H1 (cell line): ENCODE measurements at regions not wholly inside any gene's neighbourhood (a gene's known extent, or its start where the extent isn't known, plus 50 kb on each side); places are given as distances from the start of the nearest gene placed in this dataset.

Experiments used
- CTCF ChIA-PET: fragments of 300-600 bp; sonication (Branson Sonifier 250); formaldehyde crosslinking; loops from one replicate; lab custom pipeline; 2021; ENCODE audit not compliant: partially characterized antibody; lab: Charles Lee
- POLR2A ChIA-PET: fragments of 300-600 bp; sonication (Branson Sonifier 250); formaldehyde crosslinking; loops from one replicate; lab custom pipeline; 2021; ENCODE audit warnings: inconsistent platforms; ENCODE audit not compliant: partially characterized antibody; lab: Charles Lee
- DNase-seq, 2 experiments: peaks; one replicate each; pipeline versions ENCODE4 v3.0.0 to v3.0.0-alpha.2; 2010 to 2022; ENCODE audit warnings: low spot score in 2 of 2, low read depth in 1 of 2, mixed read lengths in 1 of 2
- FAIRE-seq: peaks from 2 replicates; lab custom pipeline; 2011; peaks lifted over from hg19 to GRCh38; lab: Jason Lieb, UNC
- H2AFZ ChIP-seq: 2 replicates; pipeline ENCODE4 v1.8.1; 2012; ENCODE audit warnings: low read length, inconsistent platforms
- H2AK5ac ChIP-seq: 2 replicates; pipeline ENCODE4 v1.6.1; 2013; ENCODE audit warnings: low read depth, low read length
- H2BK120ac ChIP-seq: replicated peaks from 2 replicates; pipeline ENCODE3; 2013; ENCODE audit warnings: low read depth, low read length, inconsistent platforms
- H2BK12ac ChIP-seq: 2 replicates; pipeline ENCODE4 v1.6.1; 2013; ENCODE audit warnings: low read depth, low read length
- H2BK15ac ChIP-seq: 2 replicates; pipeline ENCODE4 v1.6.1; 2013; ENCODE audit warnings: low read length
- H2BK20ac ChIP-seq: 2 replicates; pipeline ENCODE4 v1.6.1; 2013; ENCODE audit warnings: low read length
- H2BK5ac ChIP-seq: 2 replicates; pipeline ENCODE4 v1.6.1; 2013; ENCODE audit warnings: low read depth, low read length
- H3K14ac ChIP-seq: 2 replicates; pipeline ENCODE4 v1.6.1; 2013; ENCODE audit warnings: inconsistent platforms; ENCODE audit not compliant: insufficient read length
- H3K18ac ChIP-seq: 2 replicates; pipeline ENCODE4 v1.6.1; 2013; ENCODE audit warnings: low read length; ENCODE audit errors: extremely low read depth
- H3K23ac ChIP-seq: 2 replicates; pipeline ENCODE4 v1.6.1; 2013; ENCODE audit warnings: inconsistent platforms; ENCODE audit not compliant: insufficient read length
- H3K23me2 ChIP-seq: 2 replicates; pipeline ENCODE4 v1.6.1; 2013; ENCODE audit warnings: low read depth, low read length
- H3K27ac ChIP-seq: 2 replicates; pipeline ENCODE4 v1.6.1; 2011; ENCODE audit warnings: low read depth, low read length, inconsistent platforms
- H3K27me3 ChIP-seq, 4 experiments: replicated peaks in 1 of 4; 1 replicate in 1 of 4; 2 replicates in 3 of 4; pipeline versions ENCODE4 v1.6.1 to v1.8.1; 2011 to 2013; ENCODE audit warnings: low read length in 3 of 4, mild to moderate bottlenecking in 3 of 4, inconsistent platforms in 2 of 4, mixed read lengths in 2 of 4, moderate library complexity in 1 of 4; ENCODE audit not compliant: control insufficient read depth in 3 of 4, insufficient read depth in 3 of 4; ENCODE audit errors: extremely low read depth in 1 of 4
- H3K36me3 ChIP-seq, 4 experiments: 2 replicates each; pipeline versions ENCODE4 v1.6.1 to v1.8.1; 2011 to 2013; ENCODE audit warnings: mild to moderate bottlenecking in 4 of 4, low read length in 3 of 4, moderate library complexity in 2 of 4, control low read depth in 1 of 4, inconsistent platforms in 1 of 4; ENCODE audit not compliant: insufficient read depth in 4 of 4, control insufficient read depth in 2 of 4
- H3K4ac ChIP-seq: replicated peaks from 2 replicates; pipeline ENCODE3; 2013; ENCODE audit warnings: low read length, low read depth, mixed read lengths, inconsistent platforms; ENCODE audit not compliant: insufficient read length
- H3K4me1 ChIP-seq, 4 experiments: replicated peaks in 1 of 4; 1 replicate in 1 of 4; 2 replicates in 3 of 4; pipeline versions ENCODE4 v1.6.1 to v1.8.1; 2011 to 2013; ENCODE audit warnings: low read length in 3 of 4, inconsistent platforms in 2 of 4, mixed read lengths in 1 of 4; ENCODE audit not compliant: insufficient read depth in 4 of 4, control insufficient read depth in 3 of 4
- H3K4me2 ChIP-seq, 2 experiments: 2 replicates each; pipeline versions ENCODE4 v1.6.1 to v1.8.1; 2011 to 2013; ENCODE audit warnings: low read depth in 2 of 2, low read length in 2 of 2, control low read depth in 1 of 2, inconsistent platforms in 1 of 2, mild to moderate bottlenecking in 1 of 2; ENCODE audit not compliant: insufficient read depth in 1 of 2
- H3K4me3 ChIP-seq, 4 experiments: fragments of 200-600, 300-600 bp in 1 of 4; sonication (generic), shearing (Covaris generic), sonication (Bioruptor Twin) in 1 of 4; 2 replicates each; pipeline versions ENCODE4 v1.5.1 to v1.8.1; 2011 to 2016; ENCODE audit warnings: low read length in 4 of 4, low read depth in 3 of 4, control low read depth in 2 of 4, inconsistent platforms in 2 of 4, mild to moderate bottlenecking in 2 of 4, mixed read lengths in 1 of 4, moderate library complexity in 1 of 4; ENCODE audit not compliant: insufficient read depth in 2 of 4; ENCODE audit errors: extremely low read depth in 1 of 4
- H3K56ac ChIP-seq: replicated peaks from 2 replicates; pipeline ENCODE3; 2013; ENCODE audit warnings: low read depth, mild to moderate bottlenecking, mixed read lengths, low read length, inconsistent platforms; ENCODE audit not compliant: insufficient read length
- H3K79me1 ChIP-seq: 2 replicates; pipeline ENCODE4 v1.6.1; 2013; ENCODE audit warnings: low read depth, low read length, control low read depth
- H3K79me2 ChIP-seq, 2 experiments: 2 replicates each; pipeline versions ENCODE4 v1.6.1 to v1.8.1; 2012 to 2013; ENCODE audit warnings: low read length in 2 of 2, mild to moderate bottlenecking in 2 of 2, inconsistent platforms in 1 of 2; ENCODE audit not compliant: insufficient read depth in 2 of 2, control insufficient read depth in 1 of 2
- H3K9ac ChIP-seq, 4 experiments: replicated peaks in 1 of 4; 1 replicate in 1 of 4; 2 replicates in 3 of 4; pipeline versions ENCODE4 v1.6.1 to v1.8.1; 2011 to 2013; ENCODE audit warnings: low read depth in 3 of 4, low read length in 3 of 4, control low read depth in 2 of 4, mild to moderate bottlenecking in 2 of 4, moderate library complexity in 2 of 4, inconsistent platforms in 1 of 4; ENCODE audit errors: extremely low read depth in 1 of 4
- H3K9me3 ChIP-seq, 2 experiments: 2 replicates each; pipeline versions ENCODE4 v1.6.1 to v1.8.1; 2012 to 2013; ENCODE audit warnings: mild to moderate bottlenecking in 2 of 2, moderate library complexity in 2 of 2, control low read depth in 1 of 2, inconsistent platforms in 1 of 2, low read depth in 1 of 2, low read length in 1 of 2, mixed read lengths in 1 of 2; ENCODE audit not compliant: insufficient read depth in 2 of 2
- H4K20me1 ChIP-seq, 2 experiments: replicated peaks in 1 of 2; 2 replicates each; pipeline versions ENCODE3 to v1.8.1; 2011 to 2013; ENCODE audit warnings: inconsistent platforms in 2 of 2, low read length in 2 of 2, mild to moderate bottlenecking in 1 of 2; ENCODE audit not compliant: insufficient read depth in 2 of 2, control insufficient read depth in 1 of 2
- H4K5ac ChIP-seq: 2 replicates; pipeline ENCODE4 v1.6.1; 2013; ENCODE audit warnings: low read length, low read depth, mixed read lengths, inconsistent platforms; ENCODE audit not compliant: insufficient read length
- H4K8ac ChIP-seq: 2 replicates; pipeline ENCODE4 v1.8.0; 2013; ENCODE audit warnings: mild to moderate bottlenecking, moderate library complexity, low read length, inconsistent platforms; ENCODE audit not compliant: insufficient read depth; ENCODE audit errors: extremely low read depth
- H4K91ac ChIP-seq: replicated peaks from 2 replicates; pipeline ENCODE3; 2013; ENCODE audit warnings: low read length, mixed read lengths, inconsistent platforms; ENCODE audit not compliant: insufficient read length
- ATF3 ChIP-seq: IDR thresholded peaks from 2 replicates; pipeline ENCODE4 v1.6.1; 2011; ENCODE audit warnings: low read depth, mild to moderate bottlenecking, low read length; ENCODE audit not compliant: insufficient read depth
- BACH1 ChIP-seq: IDR thresholded peaks from 2 replicates; pipeline ENCODE4 v1.6.1; 2012; ENCODE audit warnings: low read length, improper control_type of control experiment
- CTCF ChIP-seq, 3 experiments: IDR thresholded peaks; 1 replicate in 2 of 3; 2 replicates in 1 of 3; pipeline versions ENCODE4 v1.5.1 to v1.6.1; 2011; ENCODE audit warnings: low read length in 3 of 3, mild to moderate bottlenecking in 3 of 3, inconsistent platforms in 2 of 3, low read depth in 1 of 3, moderate library complexity in 1 of 3; ENCODE audit not compliant: insufficient read depth in 1 of 3; ENCODE audit errors: control extremely low read depth in 1 of 3
- KDM1A ChIP-seq: fragments of 200-600, 300-600 bp; sonication (generic); IDR thresholded peaks from 2 replicates; pipeline ENCODE4 v1.7.1; 2016; ENCODE audit warnings: mild to moderate bottlenecking, low read length, borderline replicate concordance
- KDM4A ChIP-seq: IDR thresholded peaks from one replicate; pipeline ENCODE4 v1.7.1; 2012; ENCODE audit warnings: low read depth, mild to moderate bottlenecking, moderate library complexity, low read length, inconsistent platforms; ENCODE audit not compliant: severe bottlenecking
- PHF8 ChIP-seq: fragments of 200-600 bp; sonication (generic); conservative IDR thresholded peaks from 2 replicates; pipeline ENCODE4 v1.7.1; 2012; ENCODE audit warnings: low read depth, mild to moderate bottlenecking, inconsistent platforms, low read length, moderate library complexity
- RBBP5 ChIP-seq: IDR thresholded peaks from 2 replicates; pipeline ENCODE4 v1.7.1; 2012; ENCODE audit warnings: low read depth, mild to moderate bottlenecking, inconsistent platforms, low read length, moderate library complexity, borderline replicate concordance
- RFX5 ChIP-seq: IDR thresholded peaks from 2 replicates; pipeline ENCODE4 v1.6.1; 2011; ENCODE audit warnings: low read depth, low read length, improper control_type of control experiment, borderline replicate concordance
- SIN3A ChIP-seq, 2 experiments: IDR thresholded peaks in 1 of 2; conservative IDR thresholded peaks in 1 of 2; 2 replicates each; pipeline ENCODE4 v1.6.1; 2011 to 2012; ENCODE audit warnings: low read length in 2 of 2, improper control_type of control experiment in 1 of 2, low read depth in 1 of 2, mild to moderate bottlenecking in 1 of 2
- SRF ChIP-seq: IDR thresholded peaks from 2 replicates; pipeline ENCODE4 v1.6.1; 2011; ENCODE audit warnings: mild to moderate bottlenecking, low read depth, low read length, moderate library complexity
- ZNF274 ChIP-seq: IDR thresholded peaks from 2 replicates; pipeline ENCODE4 v1.7.0; 2012; ENCODE audit warnings: low read length, borderline replicate concordance; ENCODE audit errors: extremely low read depth
- WGBS, 2 experiments: shearing (Covaris generic) in 1 of 2; methylation state at CpG; one replicate each; pipeline versions ENCODE4 v1.1.6 to v1.1.7; 2013 to 2015; ENCODE audit warnings: low lambda C conversion rate in 2 of 2, mixed read lengths in 2 of 2, inconsistent platforms in 1 of 2, low coverage in 1 of 2, missing lambda C conversion rate in 1 of 2; ENCODE audit not compliant: insufficient replicate concordance in 2 of 2, insufficient coverage in 1 of 2, insufficient read length in 1 of 2; ENCODE audit errors: extremely low coverage in 1 of 2, missing lambda C conversion rate in 1 of 2; 5-methylcytosine and 5-hydroxymethylcytosine counted together

- H3K4me3 ChIP-seq = no peak overlapping the region
- TF ChIP-seq CTCF (IDR thresholded peaks at IDR 0.05; ENCODE audit: control extremely low read depth in 1 of 3, insufficient read depth in 1 of 3, low read depth in 1 of 3, low read length in 3 of 3) (no peak), RFX5 (no peak), KDM1A (no peak), PHF8 (no peak), BACH1 (no peak), ZNF274 (no peak), ATF3 (no peak), SRF (no peak), SIN3A (conservative IDR thresholded peaks at IDR 0.05 in 1 of 2, IDR thresholded peaks at IDR 0.05 in 1 of 2; ENCODE audit: low read depth in 1 of 2, low read length in 2 of 2) (no peak), RBBP5 (no peak), KDM4A (no peak)
These were observed 311.4 kb downstream of the BARHL2 start for GRCh38 chr1:90405726-90406125.

More at GRCh38 chr1:90405726-90406125, 311.4 kb downstream of the BARHL2 start:
- no peak overlapping the region for H3K56ac ChIP-seq
- H3K9me3 ChIP-seq = no peaks in the 10 kb centered on the region
- WGBS, 2 experiments = 87% methylated on average over 4 of the region's 4 CpGs; no CpG with 5 or more reads in 1 of the 2 experiments
- no peak for DNase-seq
- peaks cover 0 to 7% (median under 1%) of the 10 kb centered on the region in 4 experiments; a peak in 1 of 7 replicates for H3K4me1 ChIP-seq
- FAIRE-seq = no peak
- POLR2A ChIA-PET = no interaction called here
- H3K27ac ChIP-seq = no peak overlapping the region
- H2AFZ ChIP-seq = peak overlapping the region; percentile 67; the same call in 1 of the 2 replicates
- no peak overlapping the region for H3K18ac ChIP-seq
- H4K8ac ChIP-seq = no peak overlapping the region
- no peak overlapping the region for H4K91ac ChIP-seq
- no peaks in the 10 kb centered on the region for H3K79me2 ChIP-seq
- H3K79me1 ChIP-seq = no peaks in the 10 kb centered on the region
- no peak overlapping the region for H3K9ac ChIP-seq
- H4K5ac ChIP-seq = no peak overlapping the region
- H2AK5ac ChIP-seq = no peak overlapping the region
- no peak overlapping the region for H3K4ac ChIP-seq
- CTCF ChIA-PET = interaction anchor here (1.0 to 1.2 kb wide), 5 partner anchors 10 to 291 kb away, joined by 3 to 5 read pairs (median 3); no protein-coding TSS in a partner anchor
- no peak overlapping the region for H2BK12ac ChIP-seq
- H3K36me3 ChIP-seq = no peaks in the 10 kb centered on the region
- H2BK15ac ChIP-seq = no peak overlapping the region
- H4K20me1 ChIP-seq = no peaks in the 10 kb centered on the region
- no peak overlapping the region for H3K14ac ChIP-seq
- H2BK120ac ChIP-seq = no peak overlapping the region
- H2BK5ac ChIP-seq = no peak overlapping the region
- H3K23ac ChIP-seq = no peak overlapping the region
- H3K4me2 ChIP-seq = no peak overlapping the region
- no peaks in the 10 kb centered on the region for H3K23me2 ChIP-seq
- H3K27me3 ChIP-seq = no peaks in the 10 kb centered on the region; a peak in 1 of 7 replicates
- H2BK20ac ChIP-seq = no peak overlapping the region
